Neural progenitor cell (in vitro differentiated cells): ENCODE measurements at regions not wholly inside any gene's neighbourhood (a gene's known extent, or its start where the extent isn't known, plus 50 kb on each side); places are given as distances from the start of the nearest gene placed in this dataset.

Experiments
- DNase-seq: peaks from one replicate; pipeline ENCODE4 v3.0.0-alpha.2; 2016; ENCODE audit warnings: low spot score
- H2AFZ ChIP-seq: fragments of 200-600 bp; sonication (generic); replicated peaks from 2 replicates; pipeline ENCODE4 v1.6.1; 2016; ENCODE audit warnings: antibody characterized with exemption
- H3F3A ChIP-seq: fragments of 200-600 bp; sonication (generic); 2 replicates; pipeline ENCODE4 v1.6.1; 2016; ENCODE audit warnings: antibody characterized with exemption, low read depth
- H3K27ac ChIP-seq: fragments of 200-600 bp; sonication (generic); 2 replicates; pipeline ENCODE4 v1.5.1; 2016; ENCODE audit warnings: mild to moderate bottlenecking
- H3K27me3 ChIP-seq: fragments of 200-600 bp; sonication (generic); 2 replicates; pipeline ENCODE4 v1.6.1; 2016; ENCODE audit warnings: mild to moderate bottlenecking, moderate library complexity
- H3K36me3 ChIP-seq: fragments of 200-600 bp; sonication (generic); 2 replicates; pipeline ENCODE4 v1.5.1; 2016
- H3K4me1 ChIP-seq: fragments of 200-600 bp; sonication (generic); 2 replicates; pipeline ENCODE4 v1.6.1; 2016; ENCODE audit warnings: mixed run types
- H3K4me2 ChIP-seq: fragments of 200-600 bp; sonication (generic); 2 replicates; pipeline ENCODE4 v1.6.1; 2016
- H3K4me3 ChIP-seq: fragments of 200-600 bp; sonication (generic); 2 replicates; pipeline ENCODE4 v1.5.1; 2016
- H3K79me2 ChIP-seq: fragments of 200-600 bp; sonication (generic); 2 replicates; pipeline ENCODE4 v1.6.1; 2016; ENCODE audit warnings: low read depth
- H3K9ac ChIP-seq: fragments of 200-600 bp; sonication (generic); 2 replicates; pipeline ENCODE4 v1.6.1; 2016
- H3K9me3 ChIP-seq: fragments of 200-600 bp; sonication (generic); 2 replicates; pipeline ENCODE4 v1.5.1; 2016; ENCODE audit warnings: low read depth
- H4K20me1 ChIP-seq: fragments of 200-600 bp; sonication (generic); 2 replicates; pipeline ENCODE4 v1.6.1; 2016; ENCODE audit warnings: low read depth
- H3K27ac Mint-ChIP-seq: 3 replicates; pipeline ENCODE4 v1.8.0; 2021; ENCODE audit warnings: mixed read lengths
- H3K27me3 Mint-ChIP-seq: 2 replicates; pipeline ENCODE4 v1.8.0; 2022; ENCODE audit warnings: low read depth, mild to moderate bottlenecking, inconsistent platforms, moderate library complexity, mixed read lengths; ENCODE audit not compliant: insufficient read depth
- H3K36me3 Mint-ChIP-seq: 3 replicates; pipeline ENCODE4 v1.8.0; 2021; ENCODE audit warnings: mixed read lengths
- H3K4me1 Mint-ChIP-seq: 3 replicates; pipeline ENCODE4 v1.8.0; 2021; ENCODE audit warnings: mixed read lengths
- H3K4me3 Mint-ChIP-seq: 3 replicates; pipeline ENCODE4 v1.8.0; 2021; ENCODE audit warnings: mild to moderate bottlenecking, moderate library complexity, mixed read lengths
- H3K9me3 Mint-ChIP-seq: 3 replicates; pipeline ENCODE4 v1.8.0; 2020; ENCODE audit warnings: mixed read lengths
- EZH2 ChIP-seq: fragments of 200-600 bp; sonication (generic); IDR thresholded peaks from 2 replicates; pipeline ENCODE4 v1.6.1; 2017; ENCODE audit warnings: antibody characterized with exemption, mild to moderate bottlenecking, moderate library complexity
- EZH2phosphoT487 ChIP-seq: fragments of 200-600 bp; sonication (generic); IDR thresholded peaks from 2 replicates; pipeline ENCODE4 v1.6.1; 2017; ENCODE audit warnings: antibody characterized with exemption
- TF ChIP-seq, protein P1 (sequence below): fragments of 200-600 bp; sonication (generic); IDR thresholded peaks from 2 replicates; pipeline ENCODE4 v1.5.1; 2017; ENCODE audit warnings: antibody characterized with exemption, mild to moderate bottlenecking

DNA sequence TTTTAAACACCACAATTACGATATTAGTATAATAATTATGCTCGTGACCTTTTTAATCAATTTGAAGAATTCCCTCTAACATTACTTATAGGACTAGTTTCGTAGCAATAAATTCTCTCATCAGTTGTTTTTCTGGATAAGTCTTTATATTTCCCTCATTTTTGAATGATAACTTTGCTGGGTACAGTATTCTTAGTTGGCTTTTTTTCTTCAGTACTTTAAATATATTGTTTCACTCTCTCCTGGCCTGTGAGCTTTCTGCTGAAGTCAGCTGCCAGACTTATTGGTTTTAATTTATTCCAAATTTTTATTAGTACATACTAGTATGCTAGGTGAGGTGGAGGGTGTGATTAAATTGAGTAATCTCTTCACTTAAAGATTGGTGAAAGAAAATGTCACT, 123.8 kb upstream of the CNTNAP5 start:
- H3F3A ChIP-seq: no peaks in the 10 kb centered on the region
- peaks cover 8% of the 10 kb centered on the region for H3K9me3 Mint-ChIP-seq
- H3K4me2 ChIP-seq: no peak overlapping the region
- no peak for TF ChIP-seq EZH2
- TF ChIP-seq, protein P1, sequence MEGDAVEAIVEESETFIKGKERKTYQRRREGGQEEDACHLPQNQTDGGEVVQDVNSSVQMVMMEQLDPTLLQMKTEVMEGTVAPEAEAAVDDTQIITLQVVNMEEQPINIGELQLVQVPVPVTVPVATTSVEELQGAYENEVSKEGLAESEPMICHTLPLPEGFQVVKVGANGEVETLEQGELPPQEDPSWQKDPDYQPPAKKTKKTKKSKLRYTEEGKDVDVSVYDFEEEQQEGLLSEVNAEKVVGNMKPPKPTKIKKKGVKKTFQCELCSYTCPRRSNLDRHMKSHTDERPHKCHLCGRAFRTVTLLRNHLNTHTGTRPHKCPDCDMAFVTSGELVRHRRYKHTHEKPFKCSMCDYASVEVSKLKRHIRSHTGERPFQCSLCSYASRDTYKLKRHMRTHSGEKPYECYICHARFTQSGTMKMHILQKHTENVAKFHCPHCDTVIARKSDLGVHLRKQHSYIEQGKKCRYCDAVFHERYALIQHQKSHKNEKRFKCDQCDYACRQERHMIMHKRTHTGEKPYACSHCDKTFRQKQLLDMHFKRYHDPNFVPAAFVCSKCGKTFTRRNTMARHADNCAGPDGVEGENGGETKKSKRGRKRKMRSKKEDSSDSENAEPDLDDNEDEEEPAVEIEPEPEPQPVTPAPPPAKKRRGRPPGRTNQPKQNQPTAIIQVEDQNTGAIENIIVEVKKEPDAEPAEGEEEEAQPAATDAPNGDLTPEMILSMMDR: no peak
- TF ChIP-seq EZH2phosphoT487: no peak
- H3K36me3 ChIP-seq: no peaks in the 10 kb centered on the region
- H3K36me3 Mint-ChIP-seq: no peaks in the 10 kb centered on the region
- H3K9ac ChIP-seq: no peak overlapping the region
- no peak for DNase-seq
- H2AFZ ChIP-seq: no peak overlapping the region
- no peaks in the 10 kb centered on the region for H3K79me2 ChIP-seq
- H3K4me1 ChIP-seq: no peaks in the 10 kb centered on the region
- no peak overlapping the region for H3K27ac ChIP-seq
- H3K4me3 ChIP-seq: no peak overlapping the region
- no peak overlapping the region for H3K4me3 Mint-ChIP-seq
- H3K27me3 Mint-ChIP-seq: no peaks in the 10 kb centered on the region
- H3K27ac Mint-ChIP-seq: no peak overlapping the region
- no peaks in the 10 kb centered on the region for H3K9me3 ChIP-seq
- no peaks in the 10 kb centered on the region for H4K20me1 ChIP-seq
- H3K4me1 Mint-ChIP-seq: no peaks in the 10 kb centered on the region
- no peaks in the 10 kb centered on the region for H3K27me3 ChIP-seq

DNA sequence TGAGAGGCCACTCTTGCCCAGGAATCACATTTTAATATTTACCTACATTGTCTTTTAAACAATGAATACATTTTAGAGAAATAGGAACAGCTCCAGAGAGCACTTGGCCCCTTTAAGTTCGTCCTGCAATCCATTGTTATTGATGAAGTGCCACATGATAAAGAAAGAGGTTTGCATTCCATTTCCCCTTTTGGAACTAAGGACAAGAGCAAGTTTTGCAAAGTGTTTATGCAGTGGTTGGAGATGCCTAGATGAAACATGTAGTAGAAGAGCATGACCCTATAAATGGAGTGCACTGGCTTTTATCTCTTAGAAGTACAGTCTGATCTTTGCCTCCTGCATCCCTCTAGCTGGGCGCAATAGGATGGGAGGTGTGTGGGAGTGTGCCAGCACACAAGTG, 118.7 kb upstream of the CNTNAP5 start:
- Mint-ChIP-seq H3K4me3 (no peak overlapping the region), H3K27me3 (peaks cover 2% of the 10 kb centered on the region), H3K4me1 (no peaks in the 10 kb centered on the region), H3K36me3 (no peaks in the 10 kb centered on the region), H3K9me3 (peaks cover under 1% of the 10 kb centered on the region), H3K27ac (no peak overlapping the region)
- Histone ChIP-seq H3K9me3 (no peaks in the 10 kb centered on the region), H3K36me3 (no peaks in the 10 kb centered on the region), H4K20me1 (no peaks in the 10 kb centered on the region), H3K4me2 (no peak overlapping the region), H3F3A (no peaks in the 10 kb centered on the region), H3K4me1 (no peaks in the 10 kb centered on the region), H2AFZ (peak overlapping the region; percentile 50), H3K27me3 (no peaks in the 10 kb centered on the region), H3K27ac (no peak overlapping the region), H3K9ac (no peak overlapping the region), H3K79me2 (no peaks in the 10 kb centered on the region), H3K4me3 (no peak overlapping the region)
- TF ChIP-seq EZH2phosphoT487 (no peak), EZH2 (no peak)
- TF ChIP-seq, protein P1: no peak
- no peak for DNase-seq

DNA sequence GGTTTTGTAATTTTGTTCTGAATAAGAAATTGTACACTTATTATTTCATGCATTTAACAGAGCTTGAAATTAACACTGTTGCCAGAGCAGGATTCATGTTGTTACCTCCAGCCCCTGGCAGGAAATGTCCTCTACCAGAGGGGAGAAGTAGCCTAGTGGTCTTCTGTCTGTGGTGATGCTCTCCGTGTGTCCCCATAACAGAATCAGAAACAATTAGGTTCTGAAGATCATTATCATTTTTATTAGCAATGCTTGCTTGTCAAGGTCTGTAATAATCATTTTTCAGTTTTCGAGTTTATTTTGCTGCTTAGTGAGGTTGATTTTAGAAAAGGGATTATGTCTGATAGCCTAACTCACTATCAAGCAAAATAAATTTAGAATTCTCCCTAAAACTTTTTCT, 116.6 kb upstream of the CNTNAP5 start:
- TF ChIP-seq EZH2 (no peak), EZH2phosphoT487 (no peak)
- TF ChIP-seq, protein P1: no peak
- Mint-ChIP-seq H3K36me3 (no peaks in the 10 kb centered on the region), H3K4me3 (no peak overlapping the region), H3K27me3 (peaks cover 2% of the 10 kb centered on the region), H3K9me3 (no peaks in the 10 kb centered on the region), H3K4me1 (no peaks in the 10 kb centered on the region), H3K27ac (no peak overlapping the region)
- no peaks in the 10 kb centered on the region for H3F3A ChIP-seq
- H3K79me2 ChIP-seq: no peaks in the 10 kb centered on the region
- no peaks in the 10 kb centered on the region for H3K9me3 ChIP-seq
- no peaks in the 10 kb centered on the region for H3K27me3 ChIP-seq
- H3K4me3 ChIP-seq: no peak overlapping the region
- no peaks in the 10 kb centered on the region for H3K4me1 ChIP-seq
- no peaks in the 10 kb centered on the region for H4K20me1 ChIP-seq
- DNase-seq: no peak
- H3K4me2 ChIP-seq: no peak overlapping the region
- no peak overlapping the region for H2AFZ ChIP-seq
- H3K36me3 ChIP-seq: no peaks in the 10 kb centered on the region
- H3K27ac ChIP-seq: no peak overlapping the region
- no peak overlapping the region for H3K9ac ChIP-seq
